Gastrocnemius medialis (tissue), 4 donors: ENCODE measurements at regions not wholly inside any gene's neighbourhood (a gene's known extent, or its start where the extent isn't known, plus 50 kb on each side); places are given as distances from the start of the nearest gene placed in this dataset.

Experiments used
- ATAC-seq, 2 donors: fragments of 150-250 bp; one replicate each; pipeline ENCODE4 v1.9.1; 2016
- DNase-seq, 2 donors: peaks; one replicate each; pipeline ENCODE4 v3.0.0-alpha.2; 2019
- H3K27ac ChIP-seq, 4 donors: fragments of 200-600 bp; sonication (generic); 1 replicate in 1 of 4; 2 replicates in 3 of 4; pipeline ENCODE4 v1.5.1; 2016 to 2018; ENCODE audit warnings: mild to moderate bottlenecking in 2 of 4, moderate library complexity in 1 of 4
- H3K27me3 ChIP-seq, 3 donors: fragments of 200-600 bp; sonication (generic) in 2 of 3; 1 replicate in 1 of 3; 2 replicates in 2 of 3; pipeline versions ENCODE4 v1.5.1 to v1.6.0; 2016 to 2019; ENCODE audit warnings: mild to moderate bottlenecking in 1 of 3, moderate library complexity in 1 of 3
- H3K36me3 ChIP-seq, 2 donors: fragments of 200-600 bp; sonication (generic) in 1 of 2; one replicate each; pipeline ENCODE4 v1.5.1; 2017 to 2018
- H3K4me1 ChIP-seq, 2 donors: fragments of 200-600 bp; sonication (generic) in 1 of 2; one replicate each; pipeline ENCODE4 v1.5.1; 2016 to 2017; ENCODE audit warnings: mild to moderate bottlenecking in 2 of 2
- H3K4me3 ChIP-seq, 4 donors: fragments of 200-600 bp; sonication (generic) in 3 of 4; 1 replicate in 1 of 4; 2 replicates in 3 of 4; pipeline ENCODE4 v1.5.1; 2016 to 2019; ENCODE audit warnings: mild to moderate bottlenecking in 2 of 4
- H3K9me3 ChIP-seq, 3 donors: fragments of 200-600 bp; sonication (generic) in 2 of 3; 1 replicate in 1 of 3; 2 replicates in 2 of 3; pipeline ENCODE4 v1.5.1; 2016 to 2019
- POLR2A ChIP-seq, 2 donors: fragments of 450-650 bp; IDR thresholded peaks; one replicate each; pipeline ENCODE4 v1.6.1; 2017; ENCODE audit warnings: antibody characterized with exemption in 2 of 2, mild to moderate bottlenecking in 2 of 2, moderate library complexity in 2 of 2
- in situ Hi-C, 4 donors: fragments of 200-750 bp; cut with MboI; loops; one replicate each; pipeline versions ENCODE4 v1.15.0 to v1.8.0; 2017; ENCODE audit warnings: low sequenced_read_pairs in 4 of 4
- intact Hi-C: fragments of 100-400 bp; cut with DNase I; formaldehyde crosslinking; loops from one replicate; pipeline ENCODE4 v1.15.1; 2023; ENCODE audit warnings: low total_unique reads
- TF ChIP-seq, protein P1 (sequence below), 5 experiments: fragments of 450-650 bp in 3 of 5; fragments of 200-600 bp in 2 of 5; sonication (generic) in 2 of 5; IDR thresholded peaks in 4 of 5; conservative IDR thresholded peaks in 1 of 5; 1 replicate in 4 of 5; 2 replicates in 1 of 5; pipeline ENCODE4 v1.5.1; 2016 to 2019; ENCODE audit warnings: antibody characterized with exemption in 5 of 5, mild to moderate bottlenecking in 3 of 5, moderate library complexity in 3 of 5

DNA sequence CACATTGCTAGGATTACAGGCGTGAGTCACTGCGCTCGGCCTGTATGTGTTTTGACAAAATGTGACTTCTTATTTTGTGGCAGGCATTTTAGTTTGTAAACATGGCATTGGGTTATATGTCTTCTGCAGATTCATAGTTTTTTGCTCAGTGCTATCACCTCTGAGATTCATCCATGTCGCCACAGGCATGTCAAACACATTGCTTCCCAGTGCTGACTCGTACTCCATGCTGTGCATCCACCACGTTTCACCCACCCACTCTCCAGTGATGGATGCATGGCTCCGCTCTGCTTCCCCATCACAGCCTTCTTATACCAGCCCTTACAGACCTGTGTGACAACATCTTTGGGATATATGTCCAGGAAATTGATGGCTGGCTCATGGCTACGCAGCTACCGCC lies 158.8 kb downstream of the GAS1 start:
- no peaks in the 10 kb centered on the region for H3K9me3 ChIP-seq
- no peak for ATAC-seq
- no peak overlapping the region for H3K4me3 ChIP-seq
- in situ Hi-C loops (no loop called here), intact Hi-C loops (no loop called here)
- H3K27me3 ChIP-seq = no peaks in the 10 kb centered on the region
- no peak overlapping the region for H3K27ac ChIP-seq
- TF ChIP-seq, protein P1, sequence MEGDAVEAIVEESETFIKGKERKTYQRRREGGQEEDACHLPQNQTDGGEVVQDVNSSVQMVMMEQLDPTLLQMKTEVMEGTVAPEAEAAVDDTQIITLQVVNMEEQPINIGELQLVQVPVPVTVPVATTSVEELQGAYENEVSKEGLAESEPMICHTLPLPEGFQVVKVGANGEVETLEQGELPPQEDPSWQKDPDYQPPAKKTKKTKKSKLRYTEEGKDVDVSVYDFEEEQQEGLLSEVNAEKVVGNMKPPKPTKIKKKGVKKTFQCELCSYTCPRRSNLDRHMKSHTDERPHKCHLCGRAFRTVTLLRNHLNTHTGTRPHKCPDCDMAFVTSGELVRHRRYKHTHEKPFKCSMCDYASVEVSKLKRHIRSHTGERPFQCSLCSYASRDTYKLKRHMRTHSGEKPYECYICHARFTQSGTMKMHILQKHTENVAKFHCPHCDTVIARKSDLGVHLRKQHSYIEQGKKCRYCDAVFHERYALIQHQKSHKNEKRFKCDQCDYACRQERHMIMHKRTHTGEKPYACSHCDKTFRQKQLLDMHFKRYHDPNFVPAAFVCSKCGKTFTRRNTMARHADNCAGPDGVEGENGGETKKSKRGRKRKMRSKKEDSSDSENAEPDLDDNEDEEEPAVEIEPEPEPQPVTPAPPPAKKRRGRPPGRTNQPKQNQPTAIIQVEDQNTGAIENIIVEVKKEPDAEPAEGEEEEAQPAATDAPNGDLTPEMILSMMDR (IDR thresholded peaks at IDR 0.05 in 4 of 5, conservative IDR thresholded peaks at IDR 0.05 in 1 of 5) = no peak
- TF ChIP-seq POLR2A (IDR thresholded peaks at IDR 0.05) = no peak
- DNase-seq = no peak
- H3K4me1 ChIP-seq = no peaks in the 10 kb centered on the region
- H3K36me3 ChIP-seq = no peaks in the 10 kb centered on the region

DNA sequence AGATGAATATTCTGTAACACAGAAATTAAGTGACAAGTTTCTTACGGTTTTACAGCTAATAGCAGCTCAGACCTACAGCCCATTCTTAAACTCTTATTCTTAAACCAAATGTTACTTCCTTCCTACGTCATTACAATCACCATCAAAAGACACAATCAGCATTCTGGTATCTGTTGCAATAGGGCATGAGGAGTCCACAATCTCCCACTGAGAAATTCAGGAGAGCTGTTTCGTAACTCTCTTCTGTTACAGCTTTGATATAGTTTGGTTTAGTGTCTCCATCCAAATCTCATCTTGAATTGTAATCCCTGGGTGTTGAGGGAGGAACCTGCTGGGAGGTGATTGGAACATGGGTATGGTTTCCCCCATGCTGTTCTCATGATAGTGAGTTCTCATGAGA lies 163.4 kb downstream of the GAS1 start:
- in situ Hi-C loops (no loop called here), intact Hi-C loops (no loop called here)
- Histone ChIP-seq H3K4me3 (no peak overlapping the region), H3K27ac (no peak overlapping the region), H3K36me3 (no peaks in the 10 kb centered on the region), H3K27me3 (no peaks in the 10 kb centered on the region), H3K4me1 (no peaks in the 10 kb centered on the region), H3K9me3 (no peaks in the 10 kb centered on the region)
- ATAC-seq (no peak), DNase-seq (no peak)
- no peak for TF ChIP-seq POLR2A (IDR thresholded peaks at IDR 0.05)
- TF ChIP-seq, protein P1 (IDR thresholded peaks at IDR 0.05 in 4 of 5, conservative IDR thresholded peaks at IDR 0.05 in 1 of 5) = no peak

DNA sequence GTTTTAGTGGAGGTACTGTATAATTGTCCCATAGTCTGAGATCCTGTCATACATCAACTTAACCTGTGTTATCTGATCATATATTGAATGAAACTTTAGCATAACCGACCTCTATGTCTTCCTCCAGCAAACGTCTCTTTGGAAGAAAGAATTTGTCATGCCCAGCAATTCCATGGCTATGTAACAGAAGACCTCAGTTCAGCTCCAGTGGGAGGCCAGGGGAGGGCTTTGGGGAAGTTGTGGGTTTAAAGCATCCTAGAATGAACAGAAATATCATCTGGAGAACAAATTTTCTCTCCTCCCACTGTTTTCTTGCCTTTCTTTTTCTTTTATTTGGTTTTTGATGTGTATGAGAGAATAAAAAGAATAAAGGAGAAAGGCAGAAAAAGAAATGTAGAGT lies 164.5 kb downstream of the GAS1 start:
- Histone ChIP-seq H3K9me3 (no peaks in the 10 kb centered on the region), H3K4me1 (no peaks in the 10 kb centered on the region), H3K27ac (no peak overlapping the region), H3K36me3 (no peaks in the 10 kb centered on the region), H3K4me3 (no peak overlapping the region), H3K27me3 (no peaks in the 10 kb centered on the region)
- in situ Hi-C loops (no loop called here), intact Hi-C loops (no loop called here)
- no peak for ATAC-seq
- DNase-seq = no peak
- no peak for TF ChIP-seq POLR2A (IDR thresholded peaks at IDR 0.05)
- TF ChIP-seq, protein P1 (IDR thresholded peaks at IDR 0.05 in 4 of 5, conservative IDR thresholded peaks at IDR 0.05 in 1 of 5) = no peak

DNA sequence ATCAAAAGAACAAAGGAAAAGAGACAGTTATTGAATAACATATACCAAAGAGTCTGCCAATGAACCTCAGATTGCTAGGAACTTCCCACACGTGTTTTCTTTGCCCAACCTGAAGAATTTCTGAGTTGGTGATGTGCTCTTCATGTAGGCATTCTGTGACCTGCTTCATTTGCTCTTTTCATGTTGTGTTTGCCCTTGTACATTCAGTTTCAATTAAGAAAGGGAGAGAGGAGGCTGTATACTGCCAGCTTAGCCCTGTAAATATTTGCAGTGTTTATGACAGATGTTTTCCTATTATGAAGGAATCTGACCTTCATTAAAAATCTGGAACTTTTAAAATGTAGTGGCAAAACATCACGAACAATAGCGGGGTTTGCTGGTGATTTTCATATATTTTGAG lies 168.5 kb downstream of the GAS1 start:
- no peaks in the 10 kb centered on the region for H3K9me3 ChIP-seq
- no peak overlapping the region for H3K27ac ChIP-seq
- no peaks in the 10 kb centered on the region for H3K36me3 ChIP-seq
- no peaks in the 10 kb centered on the region for H3K27me3 ChIP-seq
- DNase-seq (no peak), ATAC-seq (no peak)
- intact Hi-C loops (no loop called here), in situ Hi-C loops (no loop called here)
- TF ChIP-seq POLR2A (IDR thresholded peaks at IDR 0.05) = no peak
- TF ChIP-seq, protein P1 (IDR thresholded peaks at IDR 0.05 in 4 of 5, conservative IDR thresholded peaks at IDR 0.05 in 1 of 5) = no peak
- H3K4me1 ChIP-seq = no peaks in the 10 kb centered on the region
- H3K4me3 ChIP-seq = no peak overlapping the region

DNA sequence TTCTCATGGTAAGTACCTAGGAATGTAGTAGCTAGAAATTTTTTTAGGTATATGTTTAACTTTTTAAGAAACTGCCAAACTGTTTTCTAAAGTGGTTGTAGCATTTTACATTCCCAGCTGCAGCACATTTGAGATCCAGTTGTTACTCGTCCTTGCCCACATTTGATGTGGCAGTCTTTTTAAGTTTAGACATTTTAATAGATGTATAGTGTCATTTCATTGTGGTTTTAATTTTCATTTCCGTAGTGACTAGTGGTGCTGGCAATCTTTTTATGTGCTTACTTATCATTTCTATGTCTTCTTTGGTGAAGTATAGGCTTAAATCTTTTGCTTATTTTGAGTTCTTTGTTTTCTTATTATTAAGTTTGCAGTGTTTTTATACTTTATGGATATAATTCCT lies 171.6 kb downstream of the GAS1 start:
- Histone ChIP-seq H3K27ac (no peak overlapping the region), H3K27me3 (no peaks in the 10 kb centered on the region), H3K4me1 (no peaks in the 10 kb centered on the region), H3K4me3 (no peak overlapping the region), H3K9me3 (no peaks in the 10 kb centered on the region), H3K36me3 (no peaks in the 10 kb centered on the region)
- TF ChIP-seq POLR2A (IDR thresholded peaks at IDR 0.05) = no peak
- TF ChIP-seq, protein P1 (IDR thresholded peaks at IDR 0.05 in 4 of 5, conservative IDR thresholded peaks at IDR 0.05 in 1 of 5) = no peak
- ATAC-seq = no peak
- intact Hi-C loops (no loop called here), in situ Hi-C loops (no loop called here)
- DNase-seq = no peak
